Parathyroid adenoma (tissue), 2 donors: ENCODE measurements at regions not wholly inside any gene's neighbourhood (a gene's known extent, or its start where the extent isn't known, plus 50 kb on each side); places are given as distances from the start of the nearest gene placed in this dataset.

ENCODE experiments used
- H2AFZ ChIP-seq: fragments of 300-600 bp; sonication (generic); one replicate; pipeline ENCODE4 v1.7.0; 2017; ENCODE audit warnings: antibody characterized with exemption, mild to moderate bottlenecking
- H3K27ac ChIP-seq: fragments of 300-600 bp; sonication (generic); one replicate; pipeline ENCODE4 v1.7.0; 2017
- H3K27me3 ChIP-seq: fragments of 300-600 bp; sonication (generic); one replicate; pipeline ENCODE4 v1.7.0; 2017; ENCODE audit warnings: low read length; ENCODE audit not compliant: control insufficient read depth, insufficient read depth
- H3K36me3 ChIP-seq: fragments of 300-600 bp; sonication (generic); one replicate; pipeline ENCODE4 v1.7.0; 2017; ENCODE audit warnings: low read length; ENCODE audit not compliant: control insufficient read depth, insufficient read depth
- H3K4me1 ChIP-seq: fragments of 300-600 bp; sonication (generic); one replicate; pipeline ENCODE4 v1.7.0; 2017; ENCODE audit warnings: control low read depth
- H3K4me2 ChIP-seq: fragments of 300-600 bp; sonication (generic); one replicate; pipeline ENCODE4 v1.7.0; 2017; ENCODE audit warnings: low read length
- H3K4me3 ChIP-seq: fragments of 300-600 bp; sonication (generic); one replicate; pipeline ENCODE4 v1.7.0; 2017; ENCODE audit warnings: low read depth, low read length
- H3K79me2 ChIP-seq: fragments of 300-600 bp; sonication (generic); one replicate; pipeline ENCODE4 v1.7.0; 2017; ENCODE audit warnings: control low read depth
- H3K9ac ChIP-seq: fragments of 300-600 bp; sonication (generic); one replicate; pipeline ENCODE4 v1.7.0; 2017; ENCODE audit warnings: mild to moderate bottlenecking
- H3K9me3 ChIP-seq: fragments of 300-600 bp; sonication (generic); one replicate; pipeline ENCODE4 v1.7.0; 2017; ENCODE audit warnings: low read length; ENCODE audit not compliant: control insufficient read depth
- TF ChIP-seq, protein P1 (sequence below): fragments of 300-600 bp; sonication (generic); IDR thresholded peaks from one replicate; pipeline ENCODE4 v1.7.0; 2017; ENCODE audit warnings: antibody characterized with exemption, mild to moderate bottlenecking
- donor health status: primary hyperparathyroidism.

DNA sequence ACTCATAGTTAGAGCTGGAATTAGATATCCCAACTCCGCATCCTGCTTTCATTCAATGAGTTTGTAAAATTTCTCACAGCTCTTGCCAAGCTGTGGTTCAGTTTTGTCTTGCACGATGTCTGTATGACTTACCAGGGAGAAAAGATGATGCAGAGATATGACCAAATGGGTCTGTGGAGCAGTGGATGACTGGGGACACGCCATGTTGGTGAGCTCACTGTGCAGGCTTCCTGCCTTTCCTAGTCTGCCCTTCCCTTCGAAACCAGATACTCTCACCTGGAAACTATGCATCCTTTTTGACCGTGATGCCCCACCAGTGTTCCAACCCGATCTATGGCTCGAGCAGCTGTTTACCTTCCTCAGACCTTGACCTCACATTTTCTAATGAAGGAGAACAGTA lies 262.7 kb upstream of the BMP2 start:
- H3K36me3 ChIP-seq: no peaks in the 10 kb centered on the region

DNA sequence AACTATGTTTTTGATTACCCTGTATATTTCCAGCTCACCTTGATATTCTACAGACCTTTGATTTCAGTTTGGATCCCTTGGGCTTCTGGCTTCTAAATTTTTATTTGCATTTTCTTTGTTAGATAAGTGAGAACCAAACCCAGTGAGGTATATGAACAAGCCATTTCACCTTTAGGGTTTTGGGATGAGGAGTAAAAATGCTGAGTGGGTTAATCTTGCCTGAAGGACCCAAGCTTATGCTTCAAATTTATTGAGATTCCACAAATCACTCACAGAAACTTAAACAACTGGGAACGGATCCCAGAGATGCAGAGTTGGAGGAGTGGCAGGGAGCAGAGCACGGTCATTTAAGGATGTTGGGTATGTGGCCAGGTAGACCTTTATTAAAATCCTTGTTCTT lies 263.3 kb upstream of the BMP2 start:
- H2AFZ ChIP-seq: no peak overlapping the region
- H3K27ac ChIP-seq: no peak overlapping the region
- no peak overlapping the region for H3K4me2 ChIP-seq
- H3K79me2 ChIP-seq: no peaks in the 10 kb centered on the region
- no peaks in the 10 kb centered on the region for H3K27me3 ChIP-seq
- no peak overlapping the region for H3K9ac ChIP-seq
- no peaks in the 10 kb centered on the region for H3K9me3 ChIP-seq
- TF ChIP-seq, protein P1, sequence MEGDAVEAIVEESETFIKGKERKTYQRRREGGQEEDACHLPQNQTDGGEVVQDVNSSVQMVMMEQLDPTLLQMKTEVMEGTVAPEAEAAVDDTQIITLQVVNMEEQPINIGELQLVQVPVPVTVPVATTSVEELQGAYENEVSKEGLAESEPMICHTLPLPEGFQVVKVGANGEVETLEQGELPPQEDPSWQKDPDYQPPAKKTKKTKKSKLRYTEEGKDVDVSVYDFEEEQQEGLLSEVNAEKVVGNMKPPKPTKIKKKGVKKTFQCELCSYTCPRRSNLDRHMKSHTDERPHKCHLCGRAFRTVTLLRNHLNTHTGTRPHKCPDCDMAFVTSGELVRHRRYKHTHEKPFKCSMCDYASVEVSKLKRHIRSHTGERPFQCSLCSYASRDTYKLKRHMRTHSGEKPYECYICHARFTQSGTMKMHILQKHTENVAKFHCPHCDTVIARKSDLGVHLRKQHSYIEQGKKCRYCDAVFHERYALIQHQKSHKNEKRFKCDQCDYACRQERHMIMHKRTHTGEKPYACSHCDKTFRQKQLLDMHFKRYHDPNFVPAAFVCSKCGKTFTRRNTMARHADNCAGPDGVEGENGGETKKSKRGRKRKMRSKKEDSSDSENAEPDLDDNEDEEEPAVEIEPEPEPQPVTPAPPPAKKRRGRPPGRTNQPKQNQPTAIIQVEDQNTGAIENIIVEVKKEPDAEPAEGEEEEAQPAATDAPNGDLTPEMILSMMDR: no peak
- H3K36me3 ChIP-seq: no peaks in the 10 kb centered on the region
- H3K4me3 ChIP-seq: no peak overlapping the region
- H3K4me1 ChIP-seq: no peaks in the 10 kb centered on the region

More for the DNA sequence above, 262.7 kb upstream of the BMP2 start:
- Histone ChIP-seq H3K27ac (no peak overlapping the region), H3K27me3 (no peaks in the 10 kb centered on the region), H3K4me2 (no peak overlapping the region), H3K4me3 (no peak overlapping the region), H2AFZ (no peak overlapping the region), H3K9ac (no peak overlapping the region), H3K79me2 (no peaks in the 10 kb centered on the region), H3K4me1 (no peaks in the 10 kb centered on the region), H3K9me3 (no peaks in the 10 kb centered on the region)
- TF ChIP-seq, protein P1: no peak

DNA sequence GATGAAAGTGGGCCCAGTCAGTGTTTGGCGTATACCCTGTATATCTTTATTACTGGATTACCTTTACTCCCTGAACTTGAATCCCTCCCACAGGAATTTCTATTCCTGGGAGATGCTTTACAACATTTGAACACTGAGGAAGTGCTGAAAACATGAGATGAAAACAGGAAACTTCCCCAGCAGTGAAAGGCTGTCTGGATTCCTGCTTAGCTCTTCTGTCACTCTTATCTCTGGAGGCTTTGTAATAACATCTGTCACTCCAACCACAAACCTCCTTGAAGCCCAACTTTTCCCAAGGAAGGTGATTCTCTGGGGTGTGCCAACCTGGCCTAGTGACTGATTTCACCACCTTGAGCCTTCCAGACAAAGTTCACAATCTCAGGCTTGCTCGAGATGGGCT lies 264.5 kb upstream of the BMP2 start:
- TF ChIP-seq, protein P1: no peak
- H3K4me3 ChIP-seq: no peak overlapping the region
- H3K79me2 ChIP-seq: no peaks in the 10 kb centered on the region

DNA sequence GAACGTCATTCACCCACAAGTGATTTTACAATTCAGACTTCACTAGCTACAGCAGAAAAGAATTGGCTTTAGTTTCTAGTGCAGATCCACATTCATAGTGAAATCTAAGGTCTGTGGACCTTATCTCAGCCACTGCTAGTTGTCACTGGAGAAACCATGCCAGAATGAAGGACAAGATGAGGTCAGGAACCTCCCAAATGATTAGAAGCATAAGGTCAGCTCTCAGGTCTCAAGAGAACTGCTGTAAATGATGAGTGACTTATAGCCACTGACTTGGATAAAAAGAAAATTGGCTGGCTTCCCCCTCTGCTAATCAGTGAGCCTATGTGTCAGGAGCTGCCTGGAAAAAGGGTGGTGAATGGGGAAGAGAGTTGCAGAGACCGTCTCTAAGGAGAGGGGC lies 265.3 kb upstream of the BMP2 start:
- H2AFZ ChIP-seq: no peak overlapping the region
- H3K27me3 ChIP-seq: no peaks in the 10 kb centered on the region
- H3K9me3 ChIP-seq: no peaks in the 10 kb centered on the region
- H3K79me2 ChIP-seq: no peaks in the 10 kb centered on the region
- H3K4me1 ChIP-seq: no peaks in the 10 kb centered on the region
- no peak overlapping the region for H3K4me2 ChIP-seq
- H3K36me3 ChIP-seq: no peaks in the 10 kb centered on the region
- H3K9ac ChIP-seq: no peak overlapping the region
- TF ChIP-seq, protein P1: no peak
- no peak overlapping the region for H3K4me3 ChIP-seq
- H3K27ac ChIP-seq: no peak overlapping the region

More for the DNA sequence above, 264.5 kb upstream of the BMP2 start:
- H3K4me2 ChIP-seq: no peak overlapping the region
- H3K9me3 ChIP-seq: no peaks in the 10 kb centered on the region
- H2AFZ ChIP-seq: no peak overlapping the region
- no peaks in the 10 kb centered on the region for H3K4me1 ChIP-seq
- no peaks in the 10 kb centered on the region for H3K36me3 ChIP-seq
- H3K27me3 ChIP-seq: no peaks in the 10 kb centered on the region
- no peak overlapping the region for H3K27ac ChIP-seq
- H3K9ac ChIP-seq: no peak overlapping the region

DNA sequence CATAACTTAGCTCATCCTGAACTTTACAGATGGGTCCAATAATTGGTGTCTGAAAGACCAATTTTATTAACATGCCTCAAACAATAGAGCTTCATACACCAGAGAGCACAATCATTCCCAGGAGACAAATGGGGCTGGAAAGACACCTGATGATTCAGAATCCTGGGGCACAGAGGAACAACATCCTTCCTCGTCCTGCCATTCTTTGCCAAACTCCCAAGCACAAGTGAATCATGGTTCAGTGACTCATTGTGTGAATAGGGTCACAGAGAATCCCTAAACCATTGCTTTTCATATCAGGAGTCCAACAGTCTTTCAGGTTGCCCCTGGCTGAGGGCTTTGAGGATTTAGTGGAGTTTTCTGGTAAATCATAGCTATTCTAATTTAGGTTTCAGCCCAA lies 266.4 kb upstream of the BMP2 start:
- TF ChIP-seq, protein P1: no peak
- Histone ChIP-seq H3K27me3 (no peaks in the 10 kb centered on the region), H3K9ac (no peak overlapping the region), H3K4me2 (no peak overlapping the region), H3K36me3 (no peaks in the 10 kb centered on the region), H2AFZ (no peak overlapping the region), H3K4me3 (no peak overlapping the region), H3K9me3 (no peaks in the 10 kb centered on the region), H3K79me2 (no peaks in the 10 kb centered on the region), H3K4me1 (no peaks in the 10 kb centered on the region), H3K27ac (no peak overlapping the region)
